ENCODE measurements at regions not wholly inside any gene's neighbourhood (a gene's known extent, or its start where the extent isn't known, plus 50 kb on each side); places are given as distances from the start of the nearest gene placed in this dataset.

DNA sequence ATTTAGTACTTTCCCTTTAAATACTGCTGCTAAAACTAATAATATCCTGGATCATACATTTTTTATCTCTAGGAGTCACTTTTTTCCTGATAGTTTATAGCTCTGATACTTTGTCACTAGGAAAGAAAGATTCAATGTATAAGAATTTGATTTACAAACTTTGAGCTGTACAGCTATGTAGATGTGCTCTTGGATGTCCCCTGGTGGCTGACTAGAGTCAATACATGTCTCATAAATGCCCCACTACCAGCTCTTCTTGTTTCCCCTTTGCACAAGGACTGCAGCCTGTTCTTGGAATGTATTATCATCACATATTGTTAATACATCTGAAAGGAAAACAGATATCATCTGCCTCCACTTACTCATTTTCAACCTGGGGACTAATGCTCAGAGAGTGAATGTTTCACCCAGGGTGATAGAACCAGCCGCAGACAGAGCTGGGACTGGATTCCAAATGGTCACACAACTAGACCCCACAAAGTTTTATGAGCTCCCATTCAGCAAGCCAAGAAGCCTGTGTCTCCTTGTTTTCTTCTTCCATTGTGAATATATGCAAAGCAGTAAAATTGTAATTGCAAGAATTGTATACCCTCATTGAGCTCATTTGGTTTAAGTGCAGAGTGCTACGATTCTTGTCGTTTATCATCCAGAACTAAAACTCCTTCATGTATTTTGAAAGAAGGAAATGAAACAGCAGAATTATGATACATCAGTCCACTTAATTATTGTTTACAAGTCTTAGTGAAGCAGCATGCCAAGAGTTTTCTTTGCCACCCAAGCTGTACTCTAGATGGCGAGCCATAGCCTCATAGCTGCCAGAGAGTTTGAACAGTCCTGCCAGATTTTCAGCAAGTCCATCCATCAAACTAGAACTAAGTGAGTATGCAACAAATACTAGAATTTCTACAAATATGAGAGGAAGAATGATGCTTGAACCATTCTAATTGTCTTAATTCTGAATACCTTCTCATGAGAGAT is 261.6 kb upstream of the LMCD1 start:
- DNase-seq (ENCODE audit: low read depth in 2 of 2, low spot score in 1 of 2): no peak

DNA sequence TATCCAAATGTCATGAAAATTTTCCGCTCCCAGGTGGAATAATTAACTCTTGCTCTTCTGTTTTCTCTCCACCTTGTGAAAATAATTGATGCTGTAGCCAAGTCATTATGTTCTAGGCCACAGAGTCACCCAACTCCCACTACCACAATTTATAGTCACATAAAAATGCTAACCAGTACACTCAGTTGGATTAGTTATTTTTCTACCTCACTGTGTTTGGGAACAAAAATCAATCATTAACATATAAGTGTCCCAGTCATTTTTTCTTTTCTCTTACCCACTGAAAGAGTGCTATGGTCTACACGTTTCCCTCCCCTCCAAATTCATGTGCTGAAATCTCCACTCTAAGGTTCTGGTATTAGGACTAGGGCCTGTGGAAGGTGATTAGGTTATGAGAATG is 255.6 kb upstream of the LMCD1 start:
- DNase-seq (ENCODE audit: low read depth in 2 of 2, low spot score in 1 of 2): no peak

DNA sequence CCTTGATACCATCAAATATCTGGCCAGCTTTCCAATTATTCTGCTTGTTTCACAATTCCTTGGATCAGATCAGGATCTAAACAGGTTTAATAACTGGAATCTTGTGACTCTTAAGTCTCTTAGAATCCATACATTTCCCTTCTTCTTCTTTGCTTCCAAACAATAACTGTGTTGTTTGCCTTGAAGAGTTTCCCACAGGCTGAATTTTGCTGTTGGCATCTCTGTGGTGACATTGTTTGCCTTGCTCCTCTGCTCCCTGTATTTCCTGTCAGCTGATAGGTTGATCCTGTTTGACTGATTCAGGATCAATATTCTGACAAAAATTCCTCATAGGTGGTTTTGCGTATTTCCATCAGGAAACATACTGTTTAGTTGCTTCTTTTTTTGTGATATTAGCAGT is 248.4 kb upstream of the LMCD1 start:
- DNase-seq (ENCODE audit: low read depth in 2 of 2, low spot score in 1 of 2): no peak

DNA sequence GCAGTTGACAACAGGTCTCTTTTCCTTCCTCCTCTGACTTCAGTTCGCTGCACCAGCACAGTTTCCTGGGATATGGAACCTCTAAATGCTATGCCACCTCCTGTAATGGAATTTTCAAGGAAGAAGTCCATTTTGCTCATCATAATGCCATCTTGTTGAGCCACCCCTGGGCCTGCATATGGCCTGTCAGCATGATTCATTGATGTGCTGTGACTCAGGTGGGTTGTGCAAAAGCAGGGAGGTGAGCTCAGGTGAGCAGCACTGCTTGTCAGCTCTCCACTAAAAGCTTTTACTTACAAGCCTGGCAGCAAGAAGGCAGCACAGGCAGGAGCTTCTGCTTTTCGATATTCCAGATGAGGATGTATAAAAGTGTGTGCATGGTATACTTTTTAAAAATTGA is 247.1 kb upstream of the LMCD1 start:
- DNase-seq (ENCODE audit: low read depth in 2 of 2, low spot score in 1 of 2): no peak

DNA sequence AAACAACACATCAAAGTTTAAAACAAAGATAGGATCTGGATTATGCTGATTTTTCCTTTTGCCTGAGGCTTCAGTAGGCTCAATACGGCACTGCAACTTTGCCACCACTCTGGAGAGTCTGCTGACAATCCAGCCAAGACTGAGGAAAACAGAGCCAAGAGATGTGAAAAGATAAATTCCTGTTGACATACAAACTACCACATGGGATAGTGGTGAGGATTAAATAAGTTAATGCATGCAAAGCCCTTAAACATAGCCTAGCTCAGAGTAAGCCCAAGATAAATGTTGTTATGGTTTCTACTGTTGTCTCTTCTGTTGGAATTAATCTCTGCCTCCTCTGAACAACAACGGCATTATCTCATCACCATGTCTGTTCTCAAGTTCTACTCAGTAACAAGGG is 245.9 kb upstream of the LMCD1 start:
- DNase-seq (ENCODE audit: low read depth in 2 of 2, low spot score in 1 of 2): no peak

DNA sequence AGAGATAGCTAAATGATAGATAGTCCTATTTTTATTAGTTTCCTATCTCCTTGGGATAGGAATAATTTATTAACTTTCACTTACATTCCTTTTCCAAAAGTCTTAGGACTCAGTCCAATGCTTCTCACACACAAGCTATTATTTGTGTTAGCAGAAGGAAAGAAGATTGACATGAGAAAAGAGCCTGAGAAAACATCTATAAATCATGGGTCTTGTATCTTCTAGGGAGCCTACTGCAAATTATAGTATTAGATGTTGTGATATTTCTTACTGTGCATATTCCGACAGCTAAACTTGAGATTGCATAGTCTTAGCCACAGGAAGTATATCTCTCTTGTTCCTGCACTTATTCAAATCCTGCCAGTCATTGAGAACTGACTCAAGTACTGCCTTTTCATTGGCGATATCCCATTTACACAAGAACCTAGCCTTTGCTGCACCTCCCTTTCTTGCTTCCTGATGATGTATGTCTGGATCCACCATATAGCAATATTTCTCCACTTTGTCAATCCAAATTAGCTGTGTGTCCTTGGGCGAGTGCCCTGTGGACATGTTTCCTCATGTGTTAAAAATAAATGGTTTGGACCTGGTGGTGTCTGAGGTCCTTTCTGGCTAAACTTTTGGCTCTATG is 245.1 kb upstream of the LMCD1 start:
- no peak for DNase-seq (ENCODE audit: low read depth in 2 of 2, low spot score in 1 of 2)

DNA sequence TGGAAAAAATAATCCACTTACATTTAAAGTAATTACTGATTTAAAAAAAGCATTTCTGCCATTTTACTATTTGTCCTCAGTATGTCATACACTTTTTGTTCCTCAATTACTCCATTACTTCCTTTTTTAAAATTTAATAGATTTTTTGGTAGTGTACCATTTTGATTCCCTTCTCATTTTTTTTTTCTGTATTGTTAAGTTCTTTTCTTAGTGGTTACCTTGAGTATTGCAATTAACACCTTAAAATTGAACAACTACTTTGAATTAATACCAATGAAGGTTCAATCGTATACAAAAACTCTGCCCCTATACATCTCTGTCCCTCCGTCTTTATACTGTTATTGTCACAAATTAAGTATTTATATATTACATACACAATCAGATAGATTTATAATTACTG is 240.6 kb upstream of the LMCD1 start:
- no peak for DNase-seq (ENCODE audit: low read depth in 2 of 2, low spot score in 1 of 2)

DNA sequence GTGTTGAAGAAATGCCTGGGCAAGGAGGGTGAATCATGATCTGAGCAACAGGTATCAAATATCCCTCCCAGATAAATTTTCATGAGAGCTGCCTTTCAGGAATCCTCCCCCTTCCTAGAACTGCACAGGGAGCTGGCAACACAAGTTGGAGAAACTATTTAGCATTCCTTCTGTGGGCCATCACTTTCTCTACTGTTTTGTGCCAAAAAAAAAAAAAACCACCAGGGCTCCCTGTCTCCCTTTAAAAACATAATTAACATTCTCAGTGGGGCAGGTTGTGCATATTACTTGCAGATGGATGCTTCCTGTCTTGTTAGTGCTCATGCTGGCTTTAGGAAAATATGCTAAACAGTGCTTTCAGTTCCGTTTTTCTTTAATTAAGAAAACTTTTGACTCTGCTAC is 234.9 kb upstream of the LMCD1 start:
- DNase-seq (ENCODE audit: low read depth in 2 of 2, low spot score in 1 of 2): no peak

DNA sequence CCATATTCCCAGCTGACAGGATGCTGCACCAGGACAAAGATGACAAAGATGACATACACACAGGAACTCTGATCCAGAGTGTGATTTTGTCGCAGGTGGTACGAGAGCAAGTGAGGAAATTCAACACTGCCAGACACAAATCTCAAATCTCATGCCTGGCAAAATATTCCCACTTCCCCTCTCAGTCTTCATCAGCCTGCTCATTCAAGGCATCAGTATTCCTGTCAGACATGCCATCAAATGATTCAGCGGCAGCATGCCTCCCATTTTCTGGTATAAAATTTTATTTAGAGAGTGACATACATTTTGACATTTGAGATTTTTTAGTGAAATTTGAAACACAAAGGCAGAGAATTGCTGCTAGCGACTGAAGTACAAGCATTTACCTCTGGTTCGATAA is 228.1 kb upstream of the LMCD1 start:
- DNase-seq (ENCODE audit: low read depth in 2 of 2, low spot score in 1 of 2): no peak

DNA sequence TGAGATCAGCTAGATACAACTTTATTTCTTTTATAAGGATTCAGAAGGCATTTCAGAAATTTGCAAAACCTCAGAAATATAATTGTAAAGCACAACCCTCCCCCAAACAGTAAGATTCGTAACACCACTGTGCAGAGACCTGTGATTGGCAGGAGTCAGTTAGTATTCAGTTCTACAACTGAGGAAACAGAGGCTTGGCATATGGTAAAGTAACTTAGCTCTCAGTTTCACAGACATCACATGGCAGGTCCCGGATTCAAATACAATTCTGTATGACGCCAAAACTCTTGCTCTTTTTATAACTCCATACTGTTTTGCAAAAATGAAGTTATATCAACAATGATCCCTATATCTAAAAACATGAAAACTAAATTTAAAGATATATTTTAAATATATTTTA is 225.6 kb upstream of the LMCD1 start:
- DNase-seq (ENCODE audit: low read depth in 2 of 2, low spot score in 1 of 2): no peak

DNA sequence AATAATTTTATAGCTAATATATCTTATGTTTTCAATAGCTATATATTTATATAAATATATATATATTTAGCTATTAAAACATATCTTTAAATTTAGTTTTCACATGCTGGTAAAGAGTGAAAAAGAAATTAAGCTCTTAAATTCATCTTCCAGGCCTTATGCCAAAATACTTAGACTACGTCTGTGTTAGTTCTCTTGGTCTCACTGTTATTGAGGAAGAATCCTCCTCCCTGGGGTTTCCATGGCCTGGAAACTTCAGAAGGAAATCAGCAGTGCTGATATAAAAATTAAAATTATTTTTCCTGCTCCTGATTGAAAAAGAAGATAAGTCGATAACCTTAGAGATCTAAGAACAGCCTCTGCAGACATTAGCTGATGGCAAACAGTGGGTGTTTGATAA is 225.1 kb upstream of the LMCD1 start:
- no peak for DNase-seq (ENCODE audit: low read depth in 2 of 2, low spot score in 1 of 2)

DNA sequence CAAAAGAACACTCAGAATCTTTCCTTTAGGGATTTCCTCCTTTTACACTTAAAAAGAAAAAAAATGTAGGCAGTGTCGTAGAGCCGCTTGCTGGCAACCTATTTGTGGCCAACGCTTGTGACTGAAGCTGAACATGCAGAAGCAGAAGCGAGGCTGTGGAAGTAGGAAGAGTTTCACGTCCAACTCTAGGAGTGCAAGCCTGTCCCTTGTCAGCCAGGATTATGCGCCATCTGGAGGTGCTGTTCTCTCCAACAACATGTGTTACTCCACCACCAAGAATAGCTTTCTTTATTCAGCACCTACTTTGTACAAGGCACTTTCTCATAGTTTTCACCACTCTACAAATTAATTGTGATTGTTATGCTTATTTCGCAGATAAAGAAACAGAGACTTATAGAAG is 223.2 kb upstream of the LMCD1 start:
- no peak for DNase-seq (ENCODE audit: low read depth in 2 of 2, low spot score in 1 of 2)

DNA sequence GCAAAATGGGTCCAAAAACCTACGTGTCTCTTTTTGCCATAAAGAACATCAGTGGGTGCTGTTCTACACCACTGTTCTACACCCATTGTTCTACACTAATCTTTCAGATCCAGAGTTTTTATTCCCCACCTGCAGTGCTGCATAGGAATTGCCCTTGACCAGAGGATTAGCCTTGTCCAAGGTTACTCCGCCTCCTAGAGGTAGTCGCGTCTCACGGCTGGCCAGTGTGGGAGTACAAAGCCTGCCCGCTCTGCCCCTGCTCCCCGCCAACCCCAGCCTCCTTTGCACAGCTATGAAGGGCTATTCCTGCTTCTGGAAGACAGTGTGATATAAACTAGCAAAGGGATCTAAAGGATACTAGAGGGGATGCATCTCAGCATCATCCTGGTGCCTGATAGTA is 222.1 kb upstream of the LMCD1 start:
- no peak for DNase-seq (ENCODE audit: low read depth in 2 of 2, low spot score in 1 of 2)

DNA sequence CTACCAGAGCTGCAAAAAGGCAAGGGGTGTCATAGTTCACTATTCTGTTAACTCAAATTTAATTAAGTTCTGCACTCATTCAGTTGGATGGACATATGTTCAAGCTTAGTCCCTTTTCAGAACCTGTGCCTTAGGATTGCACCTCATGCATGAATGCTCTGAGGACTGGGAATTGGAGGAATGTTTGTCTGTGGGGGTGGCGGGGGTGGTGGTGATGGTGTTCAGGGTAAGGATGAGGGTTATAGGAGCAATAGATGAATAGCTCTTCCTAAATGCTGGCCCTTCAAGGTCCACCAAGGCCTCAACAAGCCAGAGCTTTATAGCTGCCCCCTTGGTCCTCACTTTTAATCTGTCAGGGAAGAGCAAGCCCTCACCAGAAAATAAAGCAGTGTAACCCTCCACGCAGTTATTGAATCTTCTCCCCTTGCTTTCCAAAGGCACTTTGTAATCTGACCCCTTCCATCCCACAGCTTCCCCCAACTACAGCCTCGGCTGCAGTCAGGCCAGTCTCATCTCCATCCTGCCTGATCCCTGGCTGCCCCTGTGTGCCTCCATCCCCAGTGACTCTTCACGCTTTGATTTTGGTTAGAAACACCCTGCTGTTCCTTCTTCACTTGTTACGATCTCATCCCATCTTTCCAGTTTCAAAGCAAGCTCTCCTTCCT is 221.6 kb upstream of the LMCD1 start:
- DNase-seq (ENCODE audit: low read depth in 2 of 2, low spot score in 1 of 2): no peak

DNA sequence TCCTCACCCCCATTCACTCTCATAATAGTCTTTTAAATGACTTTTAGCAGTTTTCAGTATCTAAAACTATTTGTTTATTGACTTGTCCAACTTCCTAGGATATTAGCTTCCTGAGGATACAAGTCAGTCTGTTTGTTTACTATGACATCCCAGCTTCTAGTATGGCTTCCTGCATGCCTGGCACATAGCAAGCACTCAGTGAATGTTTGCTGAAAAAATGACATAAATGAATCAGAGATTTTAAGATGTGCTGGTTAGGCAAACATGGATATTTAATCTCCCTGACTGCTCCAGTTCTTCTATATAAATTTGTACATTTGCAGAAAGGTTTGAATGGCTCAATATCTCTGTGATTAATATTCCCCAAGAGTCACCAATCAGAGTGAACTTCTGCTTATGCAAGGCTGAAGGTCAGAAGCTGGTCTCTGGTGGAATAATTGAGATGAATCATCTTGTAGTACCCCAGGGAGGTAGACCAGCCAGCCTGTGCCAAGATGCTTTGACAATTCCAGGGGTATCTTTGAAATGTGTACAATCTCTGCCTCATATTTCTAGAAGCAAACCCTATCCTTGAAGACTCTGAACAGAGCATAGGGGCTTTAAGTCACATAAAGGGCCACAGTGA is 219.0 kb upstream of the LMCD1 start:
- DNase-seq (ENCODE audit: low read depth in 2 of 2, low spot score in 1 of 2): no peak

DNA sequence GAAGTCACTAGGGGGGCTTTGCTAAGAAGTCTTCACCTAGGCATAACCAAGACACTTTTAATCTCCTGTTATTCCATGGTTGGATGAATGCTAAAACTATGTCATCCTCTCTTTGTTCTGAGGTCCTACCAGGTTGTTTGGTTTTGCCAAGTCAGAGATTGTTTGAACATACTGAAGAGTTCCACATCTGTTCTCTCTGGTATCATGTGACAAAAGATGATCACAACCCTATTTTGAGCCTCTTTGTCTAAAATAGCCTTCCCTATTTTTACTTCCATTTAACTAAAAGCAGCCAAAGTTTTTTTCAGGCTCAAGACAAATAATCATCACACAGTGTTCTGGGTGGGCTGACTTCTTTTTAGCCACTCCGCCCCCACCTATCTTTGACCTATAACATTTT is 218.4 kb upstream of the LMCD1 start:
- no peak for DNase-seq (ENCODE audit: low read depth in 2 of 2, low spot score in 1 of 2)

DNA sequence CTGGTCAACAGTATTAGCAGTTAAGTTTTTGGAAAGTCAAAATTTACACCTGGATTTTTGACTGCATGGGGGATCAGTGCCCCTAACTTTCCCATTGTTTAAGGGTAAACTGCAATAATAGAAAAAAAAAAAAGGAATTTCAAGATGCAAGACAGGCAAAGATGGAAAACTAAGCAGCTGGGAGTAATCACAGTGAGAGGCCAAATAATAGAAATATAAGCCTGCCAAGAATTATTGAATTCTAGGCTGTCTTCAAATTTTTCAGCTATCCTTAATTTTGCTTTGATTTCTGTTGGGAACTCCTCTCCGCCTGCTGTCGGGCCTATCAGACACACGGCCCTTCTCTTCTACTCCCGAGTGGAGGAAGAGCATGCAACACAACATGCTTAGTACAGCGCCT is 215.5 kb upstream of the LMCD1 start:
- DNase-seq (ENCODE audit: low read depth in 2 of 2, low spot score in 1 of 2): no peak

DNA sequence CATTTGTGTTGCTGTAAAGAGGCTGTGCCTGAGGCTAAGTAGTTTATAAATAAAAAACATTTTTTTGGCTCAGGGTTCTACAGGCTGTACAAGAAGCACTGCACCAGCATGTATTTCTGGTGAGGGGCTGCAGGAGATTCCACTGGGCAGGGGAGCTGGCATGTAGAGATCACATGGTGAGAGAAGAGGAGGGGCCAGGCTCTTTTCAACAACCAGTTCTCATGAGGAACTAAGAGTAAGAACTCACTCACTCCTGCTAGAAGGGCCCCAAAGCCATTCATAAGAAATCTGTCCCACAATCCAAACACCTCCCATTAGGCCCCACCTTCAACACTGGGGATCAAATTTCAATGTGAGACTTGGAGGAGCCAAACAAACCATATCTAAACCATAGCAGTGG is 214.9 kb upstream of the LMCD1 start:
- DNase-seq (ENCODE audit: low read depth in 2 of 2, low spot score in 1 of 2): no peak

DNA sequence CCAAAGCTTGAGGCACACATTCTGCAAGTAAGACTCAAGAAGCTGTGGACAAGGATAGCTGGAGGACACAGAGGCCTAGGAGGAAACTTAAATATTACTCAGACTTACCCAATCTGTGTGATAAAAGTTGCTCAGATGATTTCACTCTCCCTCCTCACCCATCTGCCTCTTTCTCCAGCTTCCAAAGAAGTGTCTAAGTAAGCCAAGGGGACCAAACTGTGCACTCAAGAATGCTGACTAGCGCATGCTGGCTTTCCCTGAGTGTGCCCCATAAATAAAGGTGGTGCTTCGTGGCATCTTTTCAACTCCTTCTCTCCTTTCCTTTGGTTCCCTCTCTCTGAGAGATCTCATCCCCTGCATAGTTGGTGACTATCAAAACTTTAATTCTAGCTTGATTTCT is 211.0 kb upstream of the LMCD1 start:
- DNase-seq (ENCODE audit: low read depth in 2 of 2, low spot score in 1 of 2): no peak

DNA sequence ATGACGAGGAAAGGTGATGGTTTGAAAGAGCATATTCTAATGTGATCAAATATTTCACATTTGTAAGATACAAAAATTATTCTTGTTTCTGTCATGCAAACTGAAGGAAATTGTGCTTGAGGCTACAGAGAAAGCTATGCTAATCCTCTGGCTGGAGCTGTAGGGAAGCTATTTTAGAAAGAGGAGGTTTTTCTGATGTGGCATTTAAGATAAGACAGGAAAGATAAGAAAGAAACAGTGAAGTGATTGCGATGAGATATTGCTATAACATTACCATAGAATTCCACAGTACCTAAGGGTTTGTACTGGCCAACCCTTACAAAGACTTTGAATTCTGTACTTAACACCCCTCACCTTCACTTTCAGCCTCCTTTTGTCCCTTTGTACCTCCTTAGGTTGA is 205.2 kb upstream of the LMCD1 start:
- DNase-seq (ENCODE audit: low read depth in 2 of 2, low spot score in 1 of 2): no peak

DNA sequence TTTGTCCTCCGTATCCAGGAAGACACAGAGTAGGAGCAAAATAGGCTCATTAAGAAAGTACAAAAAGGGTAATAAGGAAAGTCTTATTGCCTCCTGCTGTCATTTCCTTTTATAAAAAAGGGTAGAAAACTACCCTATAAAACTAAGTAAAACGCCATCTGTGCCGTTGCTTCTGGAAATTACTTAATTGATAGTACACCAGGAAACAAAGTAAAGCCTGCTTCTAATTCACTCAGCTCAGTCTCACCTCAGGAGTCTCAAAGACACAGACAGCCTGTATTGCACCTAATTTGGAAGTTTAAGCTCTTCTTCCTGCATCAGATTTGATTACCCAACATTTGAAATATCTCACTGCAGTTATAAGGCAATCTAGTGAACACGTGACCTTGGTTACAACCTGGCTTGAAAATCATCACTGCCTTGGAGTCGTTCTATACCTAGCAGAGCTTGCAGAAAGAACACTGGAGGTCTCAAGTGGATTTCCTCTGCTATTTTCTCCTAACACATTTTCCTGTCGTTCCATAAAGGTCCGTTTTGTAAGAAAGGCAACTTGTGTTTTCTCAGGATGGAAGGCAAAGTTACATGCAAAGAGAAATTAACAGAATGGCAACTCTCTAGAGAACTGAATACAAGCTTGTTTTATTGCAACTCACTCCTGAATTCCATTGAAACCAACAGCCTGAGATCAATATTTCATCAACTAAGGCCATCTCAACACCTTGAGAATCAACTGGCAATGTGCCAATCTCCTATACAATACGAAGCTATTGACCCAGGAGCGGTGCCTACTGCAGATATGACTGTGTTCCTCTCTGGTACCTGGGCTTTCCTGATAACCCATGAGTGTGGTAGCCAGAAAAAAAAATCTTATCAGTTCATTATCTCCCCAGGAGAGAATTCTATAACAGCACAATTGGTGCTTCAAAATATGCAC is 203.3 kb upstream of the LMCD1 start:
- DNase-seq (ENCODE audit: low read depth in 2 of 2, low spot score in 1 of 2): no peak

Data from stimulated activated CD8-positive, alpha-beta memory T cell treated with anti-CD3 and anti-CD28 coated beads, Interleukin-4, amount 100 ng/mL, for 1 hour (primary cell).